LHCN-M2 (cell line): ENCODE measurements at regions not wholly inside any gene's neighbourhood (a gene's known extent, or its start where the extent isn't known, plus 50 kb on each side); places are given as distances from the start of the nearest gene placed in this dataset.

Experiments
- DNase-seq: peaks from one replicate; pipeline ENCODE4 v3.0.0-alpha.2; 2012; ENCODE audit warnings: low read depth

GRCh38 chr2:128552141-128552805 is 233.6 kb upstream of the HS6ST1 start:
- no peak for DNase-seq

DNA sequence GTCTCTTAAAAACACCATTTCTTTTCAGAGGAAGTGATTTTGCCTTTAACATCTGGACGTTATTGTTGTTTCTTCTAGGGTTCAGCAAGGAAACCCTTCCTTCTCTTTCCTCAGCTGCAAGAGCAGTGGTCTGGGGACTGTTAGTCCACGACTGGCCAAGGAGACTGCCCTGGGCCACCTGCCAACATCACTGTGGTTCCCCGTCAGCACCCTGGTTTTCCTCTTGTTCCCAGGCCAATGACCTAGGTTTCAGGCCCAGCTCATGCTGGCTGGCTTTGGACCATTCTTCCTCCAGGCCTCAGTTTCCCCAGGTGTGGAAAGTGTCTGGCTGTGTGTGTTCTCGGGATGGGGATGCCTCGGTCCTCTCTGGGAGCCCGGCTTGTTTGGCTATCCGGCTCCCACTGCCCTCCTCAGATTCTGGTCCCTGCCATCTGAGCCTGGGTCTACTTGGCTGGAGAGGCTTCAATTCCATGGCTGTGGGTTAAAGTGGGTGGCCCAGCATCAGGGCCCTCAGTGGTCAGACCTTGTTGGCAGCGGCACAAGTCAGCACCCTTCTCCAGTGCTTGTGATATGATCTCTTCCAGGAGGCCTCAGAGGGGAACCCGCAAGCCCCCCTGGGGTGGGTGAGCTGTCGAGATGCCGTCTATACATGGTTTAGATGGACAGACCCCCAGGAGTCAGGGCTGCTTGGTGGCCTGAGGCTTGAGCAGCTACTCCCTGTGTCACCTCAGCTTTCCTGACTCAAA is 234.3 kb upstream of the HS6ST1 start:
- DNase-seq: no peak

DNA sequence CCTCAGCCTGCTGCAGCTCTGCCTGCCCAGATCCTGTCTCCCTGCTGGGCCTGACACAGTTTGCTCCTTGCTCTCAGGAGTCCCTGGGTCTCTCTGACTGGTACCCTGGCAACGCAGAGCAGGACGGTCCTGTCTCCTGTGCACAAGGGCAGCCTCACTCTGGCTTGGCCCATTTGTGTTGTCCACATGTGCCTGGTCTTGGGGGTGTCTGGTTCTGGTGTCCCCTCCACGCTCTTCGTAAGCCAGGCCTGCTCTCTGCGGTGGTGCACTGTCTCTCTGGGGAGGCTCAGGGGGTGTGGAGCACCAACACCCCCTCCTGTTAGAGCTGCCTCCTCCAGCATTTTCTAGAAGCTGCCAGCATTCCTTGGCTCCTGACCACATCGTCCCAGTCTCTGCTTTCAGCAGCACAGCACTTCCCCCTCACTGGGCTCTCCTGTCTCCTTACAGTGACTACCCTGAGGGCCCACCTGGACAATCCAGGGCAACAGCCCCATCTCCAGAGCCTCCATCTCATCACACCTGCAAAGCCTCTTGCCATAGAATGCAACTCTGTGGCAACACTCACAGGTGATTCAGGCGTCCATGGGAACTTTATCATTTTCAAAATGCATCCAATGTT is 235.6 kb upstream of the HS6ST1 start:
- DNase-seq: no peak

- DNase-seq: no peak
Measured at GRCh38 chr2:128555433-128555832, 236.8 kb upstream of the HS6ST1 start.

DNA sequence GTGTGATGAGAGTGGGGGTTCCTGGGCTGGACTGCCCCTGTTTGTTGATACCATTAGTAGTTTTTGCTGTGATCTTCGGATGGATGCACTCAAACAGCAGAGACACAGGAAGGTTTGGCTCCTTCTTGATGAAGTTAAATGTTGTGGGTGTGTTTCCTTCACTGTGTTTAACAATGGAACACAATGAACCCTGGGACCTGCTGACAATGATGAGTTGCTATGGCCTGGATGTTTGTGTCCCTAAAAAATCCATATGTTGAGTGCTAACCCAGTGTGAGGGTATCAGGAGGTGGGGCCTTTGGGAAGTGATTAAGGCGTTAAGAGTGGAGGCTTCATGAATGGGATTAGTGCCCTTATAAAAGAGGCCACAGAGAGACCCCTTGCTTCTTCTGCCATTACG is 237.4 kb upstream of the HS6ST1 start:
- DNase-seq: no peak

- DNase-seq: no peak
Measured at GRCh38 chr2:128556633-128557032, 238.0 kb upstream of the HS6ST1 start.

- DNase-seq: no peak
Measured at GRCh38 chr2:128557069-128557468, 238.4 kb upstream of the HS6ST1 start.

DNA sequence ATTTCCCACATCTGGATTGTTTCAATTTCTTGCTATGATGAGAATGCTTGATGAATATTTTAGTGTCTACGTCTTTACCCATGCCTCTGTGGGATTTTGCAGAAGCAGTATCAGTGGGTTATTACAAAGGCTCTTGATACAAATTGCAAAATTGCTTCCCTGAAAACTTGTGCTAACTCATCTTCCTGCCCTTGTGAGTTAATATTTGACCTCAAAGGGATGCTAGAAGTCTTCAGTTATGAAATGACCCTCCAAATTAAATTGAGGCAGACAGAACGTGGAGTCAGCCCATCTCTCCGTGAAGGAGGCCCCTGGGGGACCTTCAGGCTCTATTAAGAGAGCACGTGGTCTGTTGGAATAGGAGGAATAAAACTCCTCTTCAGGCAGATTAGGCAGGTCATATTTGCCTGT is 239.2 kb upstream of the HS6ST1 start:
- no peak for DNase-seq

DNA sequence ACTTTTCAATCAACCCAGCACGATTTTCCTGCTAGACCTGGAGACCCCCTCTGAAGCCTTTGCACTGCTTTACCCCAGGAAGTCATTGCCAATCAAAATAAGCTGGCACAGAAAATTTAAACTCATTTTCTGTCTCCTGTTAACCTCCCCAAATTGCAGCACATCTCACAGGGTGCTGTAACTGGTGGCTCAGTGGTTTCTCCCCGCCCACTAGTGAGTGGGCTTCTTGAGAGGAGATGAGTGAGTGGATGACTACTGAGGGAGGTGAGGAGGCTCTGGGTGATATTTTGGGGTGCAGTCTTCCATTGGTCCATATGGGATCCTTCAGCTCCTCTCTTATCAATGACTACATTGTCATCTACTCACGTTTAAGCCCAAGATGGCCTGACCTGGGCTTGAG is 239.8 kb upstream of the HS6ST1 start:
- DNase-seq: no peak

DNA sequence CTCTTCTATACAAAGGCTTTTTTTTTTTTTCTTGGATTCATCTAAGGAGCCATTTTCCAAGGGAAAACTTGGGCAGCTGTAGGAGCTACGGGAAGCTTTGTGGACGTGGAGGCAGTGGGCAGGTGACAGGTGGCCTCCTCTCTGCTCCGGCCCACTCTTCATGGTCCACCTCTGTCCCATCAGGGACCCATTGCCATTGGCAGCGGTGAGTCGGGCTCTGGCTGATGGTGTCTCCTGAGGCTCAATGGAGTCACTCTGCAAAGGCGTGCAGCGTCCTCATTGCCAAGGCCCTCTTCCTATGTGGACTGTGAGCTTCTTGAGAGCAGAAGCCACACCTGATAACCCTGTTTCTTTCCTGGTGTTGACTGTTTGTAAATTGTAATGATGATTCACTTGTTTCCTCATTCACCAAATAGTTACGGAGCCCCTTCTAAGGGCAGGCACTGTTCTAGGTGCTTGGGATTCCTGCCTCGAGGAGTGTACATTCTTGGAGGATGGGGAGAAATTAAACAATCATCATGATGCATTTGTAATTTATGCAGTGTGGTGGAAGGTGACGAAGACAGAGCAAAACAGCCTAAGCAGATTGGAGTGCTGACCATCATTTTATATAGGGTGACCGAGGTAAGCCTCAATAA is 240.3 kb upstream of the HS6ST1 start:
- no peak for DNase-seq

DNA sequence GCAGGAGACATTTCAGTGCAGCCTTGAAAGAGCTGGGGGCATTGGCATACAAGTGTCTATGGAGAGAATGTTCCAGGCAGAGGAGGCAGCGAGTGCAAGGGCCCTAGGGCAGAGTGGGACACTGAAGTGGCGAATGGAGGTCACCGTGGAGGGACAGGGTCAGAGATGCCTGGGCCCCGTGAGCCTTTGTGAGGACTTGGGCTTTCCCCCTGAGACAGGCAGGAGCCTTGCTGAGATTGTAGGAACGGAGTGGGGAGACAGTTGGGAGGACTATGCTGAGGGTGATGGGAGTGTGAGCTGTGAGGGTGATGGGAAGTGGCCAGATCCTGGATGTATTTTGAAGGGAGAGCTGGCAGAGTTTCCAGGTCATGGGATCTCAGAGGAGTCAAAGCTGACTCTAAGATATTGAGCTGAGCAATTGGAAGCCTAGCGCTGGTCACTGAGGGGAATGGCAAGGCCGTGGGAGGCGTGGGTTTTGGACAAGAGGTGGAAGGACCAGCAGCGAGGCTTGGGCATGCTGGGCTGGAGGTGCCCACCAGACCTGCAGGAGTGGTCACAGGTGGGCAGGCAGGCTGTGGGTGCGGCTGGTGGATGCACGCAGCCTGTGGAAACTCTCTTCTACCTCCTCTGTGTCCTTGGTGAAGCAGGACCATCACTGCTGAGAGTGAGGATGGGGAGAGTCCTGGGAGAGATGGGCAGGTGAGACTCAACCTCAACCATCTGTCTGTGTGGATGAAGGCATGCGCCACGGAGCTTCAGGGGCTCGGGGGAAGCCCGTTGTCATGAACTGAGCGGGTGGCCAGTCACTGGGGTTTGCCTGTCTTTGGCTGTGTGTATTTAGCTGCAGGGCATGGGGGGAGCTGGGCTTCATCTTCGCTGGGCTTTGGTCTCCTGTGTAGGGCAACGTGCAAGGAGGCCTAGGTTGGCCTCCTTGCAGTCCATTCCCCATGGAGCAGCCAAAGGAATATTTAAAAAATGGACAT is 241.2 kb upstream of the HS6ST1 start:
- no peak for DNase-seq

- no peak for DNase-seq
Measured at GRCh38 chr2:128560718-128561117, 242.1 kb upstream of the HS6ST1 start.

DNA sequence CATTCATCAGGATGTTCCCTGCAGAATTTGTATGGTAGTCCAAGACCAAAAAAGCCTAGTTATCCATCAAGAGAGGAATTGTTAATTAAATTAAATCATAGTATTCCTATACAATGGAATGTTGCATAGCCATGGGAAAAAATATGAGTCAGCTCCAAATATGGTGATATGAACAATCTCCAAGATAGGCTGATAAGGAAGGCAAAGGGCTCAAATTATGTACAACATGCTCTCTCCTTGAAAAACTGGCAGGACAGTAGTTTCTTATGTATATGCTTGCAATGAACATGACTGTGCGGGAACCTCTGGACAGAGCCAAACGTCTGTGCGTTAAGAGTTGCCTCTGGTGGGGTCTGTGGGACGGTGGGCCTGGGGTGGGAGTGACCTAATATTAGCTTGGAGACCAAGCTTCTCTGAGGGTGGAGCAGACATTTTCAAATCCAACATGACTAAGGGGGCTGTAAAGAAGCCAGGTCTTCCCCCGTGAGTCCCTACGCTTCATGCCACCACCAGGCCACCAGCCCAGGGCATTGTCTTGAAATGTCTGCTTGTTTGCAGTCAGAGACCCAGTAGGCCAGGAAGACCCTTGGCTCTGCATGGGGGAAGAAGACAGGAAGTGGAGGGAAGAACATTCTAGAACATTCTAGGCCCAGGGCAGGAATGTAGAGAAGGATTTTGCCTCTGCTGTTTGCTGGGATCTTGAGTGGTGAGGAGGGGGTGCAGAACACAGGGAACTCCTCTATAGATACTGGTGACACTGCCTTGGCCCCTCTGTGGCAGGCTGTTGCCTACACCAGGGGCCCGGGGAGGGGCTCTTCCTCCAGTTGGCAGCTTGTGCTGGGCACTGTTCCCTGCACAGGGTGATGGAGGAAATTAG is 244.0 kb upstream of the HS6ST1 start:
- no peak for DNase-seq

GRCh38 chr2:128563348-128563687 is 244.7 kb upstream of the HS6ST1 start:
- no peak for DNase-seq

- DNase-seq: no peak
Measured at GRCh38 chr2:128564131-128564530, 245.5 kb upstream of the HS6ST1 start.

DNA sequence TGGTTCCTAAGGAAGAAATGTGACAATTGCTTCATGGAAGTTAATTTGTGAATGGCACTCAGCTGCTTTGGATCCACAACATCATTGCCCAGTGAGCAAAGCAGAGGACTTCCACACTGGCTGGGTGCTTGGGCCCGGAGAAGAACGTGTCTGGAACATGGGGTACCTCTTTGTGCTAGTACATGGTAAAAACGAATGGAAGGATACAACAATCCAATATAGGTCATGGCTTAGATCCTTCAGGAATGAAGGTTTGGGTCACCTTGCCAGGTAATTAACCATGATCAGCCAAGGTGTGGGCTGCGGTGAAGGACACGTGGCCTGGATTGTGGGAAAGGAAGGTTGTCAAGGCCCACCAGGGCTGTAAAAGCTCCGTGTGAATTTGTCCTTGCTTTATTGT is 245.9 kb upstream of the HS6ST1 start:
- no peak for DNase-seq

- no peak for DNase-seq
Measured at GRCh38 chr2:128565441-128565840, 246.8 kb upstream of the HS6ST1 start.

GRCh38 chr2:128566671-128567070 is 248.0 kb upstream of the HS6ST1 start:
- no peak for DNase-seq

GRCh38 chr2:128568106-128568505 is 249.4 kb upstream of the HS6ST1 start:
- no peak for DNase-seq

DNA sequence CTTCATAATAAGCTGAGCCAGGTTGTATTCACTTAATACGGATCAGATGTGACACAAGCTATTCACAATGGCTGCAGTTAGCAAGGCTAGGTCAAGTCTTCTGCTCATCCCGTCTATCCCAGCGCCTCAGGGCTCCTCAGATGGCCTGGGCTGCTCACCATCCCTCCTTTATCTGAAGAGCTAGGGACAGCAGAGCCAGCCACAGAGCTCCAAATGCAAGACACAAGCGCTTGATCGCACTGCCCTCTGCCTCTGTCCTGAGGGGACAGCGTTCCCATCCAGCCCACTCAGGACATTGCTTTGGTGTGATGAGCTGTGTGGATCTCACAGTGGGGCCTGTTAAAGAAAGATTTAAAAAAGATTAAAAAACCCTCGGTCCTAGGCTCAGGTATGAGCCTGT is 254.4 kb upstream of the HS6ST1 start:
- no peak for DNase-seq
